GM21381 (cell line): ENCODE measurements at regions not wholly inside any gene's neighbourhood (a gene's known extent, or its start where the extent isn't known, plus 50 kb on each side); places are given as distances from the start of the nearest gene placed in this dataset.

Source experiments
- ATAC-seq: cut with Tn5 transposase; IDR thresholded peaks from one replicate; pipeline ENCODE4 v1.9.1; 2021; ENCODE audit warnings: mild to moderate bottlenecking, moderate library complexity; ENCODE audit not compliant: unreplicated experiment

- ATAC-seq: no peak
These were observed 57.6 kb upstream of the AK4 start for GRCh38 chr1:65090406-65090805.

- ATAC-seq: no peak
These were observed 55.3 kb upstream of the AK4 start for GRCh38 chr1:65092691-65093090.

- ATAC-seq: no peak
These were observed 50.9 kb upstream of the AK4 start for GRCh38 chr1:65097076-65097475.
